HCT116 (cell line): ENCODE measurements at regions not wholly inside any gene's neighbourhood (a gene's known extent, or its start where the extent isn't known, plus 50 kb on each side); places are given as distances from the start of the nearest gene placed in this dataset.

ENCODE experiments used
- CBX3 ChIP-seq: IDR thresholded peaks from 2 replicates; pipeline ENCODE4 v1.6.1; 2012; ENCODE audit warnings: low read depth
- EZH2 ChIP-seq: fragments of 200-600 bp; sonication (generic); IDR thresholded peaks from 2 replicates; pipeline ENCODE4 v1.6.1; 2017; ENCODE audit warnings: antibody characterized with exemption, mixed run types
- FOSL1 ChIP-seq: IDR thresholded peaks from 2 replicates; pipeline ENCODE4 v1.6.1; 2012; ENCODE audit warnings: low read depth
- POLR2AphosphoS5 ChIP-seq: IDR thresholded peaks from 2 replicates; pipeline ENCODE4 v1.6.1; 2011; ENCODE audit warnings: mild to moderate bottlenecking, low read depth, low read length, moderate library complexity
- TCF7L2 ChIP-seq: IDR thresholded peaks from 2 replicates; pipeline ENCODE4 v1.7.0; 2011; ENCODE audit warnings: borderline replicate concordance, inconsistent platforms; ENCODE audit not compliant: insufficient read depth, insufficient read length; ENCODE audit errors: extremely low read depth
- TF ChIP-seq, protein P1 (sequence below), 3 experiments: fragments of 200-600 bp in 1 of 3; sonication (generic) in 1 of 3; IDR thresholded peaks in 2 of 3; conservative IDR thresholded peaks in 1 of 3; 2 replicates each; pipeline ENCODE4 v1.5.1; 2012 to 2017; ENCODE audit warnings: low read depth in 2 of 3, low read length in 2 of 3, antibody characterized with exemption in 1 of 3, borderline replicate concordance in 1 of 3, control low read depth in 1 of 3, mild to moderate bottlenecking in 1 of 3, mixed read lengths in 1 of 3, mixed run types in 1 of 3, moderate library complexity in 1 of 3; ENCODE audit not compliant: insufficient read depth in 1 of 3

DNA sequence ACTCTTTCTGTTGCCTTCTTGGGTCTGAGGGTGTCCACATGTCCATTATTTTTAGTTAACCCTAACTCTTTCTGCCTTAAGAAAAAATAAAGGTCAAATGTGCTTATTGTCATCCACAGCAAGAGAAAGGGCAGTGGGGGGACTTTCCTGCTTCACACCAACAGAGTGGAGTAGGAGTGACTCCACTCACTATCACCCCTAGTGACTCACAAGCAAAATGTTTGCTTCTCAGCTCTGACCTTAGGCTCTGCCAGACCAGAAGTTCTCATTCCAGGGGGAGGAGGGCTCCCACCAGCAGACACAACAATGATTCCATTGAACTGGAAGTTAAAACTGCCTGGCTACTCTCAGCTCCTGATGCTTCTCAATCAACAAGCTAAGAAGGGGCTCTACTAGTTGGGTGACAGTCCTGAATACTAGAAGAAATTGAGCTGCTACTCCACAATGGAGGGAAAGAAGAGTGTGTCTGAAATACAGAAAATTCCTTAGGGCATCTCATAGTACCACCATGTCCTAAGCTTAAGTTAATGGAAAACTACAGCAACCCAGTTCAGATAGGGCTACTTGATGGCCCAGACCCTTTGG, 83.9 kb upstream of the AFDN start:
- TF ChIP-seq, protein P1, sequence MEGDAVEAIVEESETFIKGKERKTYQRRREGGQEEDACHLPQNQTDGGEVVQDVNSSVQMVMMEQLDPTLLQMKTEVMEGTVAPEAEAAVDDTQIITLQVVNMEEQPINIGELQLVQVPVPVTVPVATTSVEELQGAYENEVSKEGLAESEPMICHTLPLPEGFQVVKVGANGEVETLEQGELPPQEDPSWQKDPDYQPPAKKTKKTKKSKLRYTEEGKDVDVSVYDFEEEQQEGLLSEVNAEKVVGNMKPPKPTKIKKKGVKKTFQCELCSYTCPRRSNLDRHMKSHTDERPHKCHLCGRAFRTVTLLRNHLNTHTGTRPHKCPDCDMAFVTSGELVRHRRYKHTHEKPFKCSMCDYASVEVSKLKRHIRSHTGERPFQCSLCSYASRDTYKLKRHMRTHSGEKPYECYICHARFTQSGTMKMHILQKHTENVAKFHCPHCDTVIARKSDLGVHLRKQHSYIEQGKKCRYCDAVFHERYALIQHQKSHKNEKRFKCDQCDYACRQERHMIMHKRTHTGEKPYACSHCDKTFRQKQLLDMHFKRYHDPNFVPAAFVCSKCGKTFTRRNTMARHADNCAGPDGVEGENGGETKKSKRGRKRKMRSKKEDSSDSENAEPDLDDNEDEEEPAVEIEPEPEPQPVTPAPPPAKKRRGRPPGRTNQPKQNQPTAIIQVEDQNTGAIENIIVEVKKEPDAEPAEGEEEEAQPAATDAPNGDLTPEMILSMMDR (IDR thresholded peaks at IDR 0.05 in 2 of 3, conservative IDR thresholded peaks at IDR 0.05 in 1 of 3; ENCODE audit: borderline replicate concordance in 1 of 3, insufficient read depth in 1 of 3, low read depth in 2 of 3, low read length in 2 of 3), result no peak
- no peak for TF ChIP-seq FOSL1
- TF ChIP-seq EZH2, result no peak
- TF ChIP-seq POLR2AphosphoS5, result no peak
- TF ChIP-seq TCF7L2, result no peak
- TF ChIP-seq CBX3, result no peak
